KBM-7 (cell line): ENCODE measurements at regions not wholly inside any gene's neighbourhood (a gene's known extent, or its start where the extent isn't known, plus 50 kb on each side); places are given as distances from the start of the nearest gene placed in this dataset.

Source experiments
- DNase-seq: peaks from one replicate; pipeline ENCODE4 v3.0.0-alpha.2; 2015
- in situ Hi-C: fragments of 300-500 bp; cut with MboI; formaldehyde crosslinking; loops from 2 replicates; pipeline ENCODE4 v1.14.3; 2020; ENCODE audit warnings: low sequenced_read_pairs, low pct_unique_long_range_greater_than_20kb, mixed read lengths

GRCh38 chr2:122132147-122132691 is 376.8 kb downstream of the TSN start:
- in situ Hi-C loops: no loop called here
- DNase-seq: no peak

DNA sequence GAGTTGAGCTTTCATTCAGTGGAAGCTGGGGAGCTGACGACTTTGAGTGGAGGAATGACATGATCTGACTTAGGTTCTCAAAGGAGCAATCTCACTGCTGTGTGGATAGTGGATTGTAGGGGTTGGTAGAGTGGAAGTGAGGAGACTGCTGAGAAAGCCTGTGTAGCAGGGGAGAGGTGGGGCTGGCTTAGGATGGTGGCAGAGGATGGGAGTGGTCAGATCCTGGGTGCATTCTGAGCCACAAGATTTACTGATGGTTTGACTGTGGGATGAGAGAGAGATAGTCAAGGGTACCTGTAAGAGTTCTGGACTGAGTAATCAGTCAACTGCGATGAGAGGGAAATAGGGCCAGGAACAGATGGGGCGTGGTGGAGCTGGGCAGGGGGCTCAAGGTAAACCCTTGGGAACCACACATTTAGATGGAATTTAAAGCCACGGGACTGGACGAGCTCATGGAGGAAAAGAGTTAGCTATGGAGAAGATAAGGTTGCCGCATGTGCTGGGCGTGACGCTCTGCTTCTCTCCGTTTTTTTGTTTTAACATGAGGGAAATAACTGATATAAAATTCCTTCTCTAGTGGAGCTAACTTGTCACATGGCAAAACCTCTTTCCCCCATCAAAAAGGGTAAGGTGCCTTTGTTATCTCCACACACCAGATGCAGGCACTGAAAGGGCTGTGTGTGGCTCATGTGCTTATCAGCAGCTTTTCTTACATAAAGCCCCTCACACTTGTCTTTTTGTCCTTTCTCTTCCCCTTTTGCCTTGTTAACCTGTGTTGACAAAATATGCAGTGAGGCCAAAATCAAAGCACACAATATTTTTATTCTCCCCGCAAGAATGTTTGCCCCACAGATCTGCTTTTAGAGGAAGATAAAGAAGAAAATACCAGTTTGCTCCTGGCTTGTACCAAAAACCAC is 379.8 kb downstream of the TSN start:
- in situ Hi-C loops: no loop called here

GRCh38 chr2:122136056-122136455 is 380.6 kb downstream of the TSN start:
- in situ Hi-C loops: no loop called here
- DNase-seq: peak; percentile 66

More for the DNA sequence above, 379.8 kb downstream of the TSN start:
- peak; percentile 75 for DNase-seq

DNA sequence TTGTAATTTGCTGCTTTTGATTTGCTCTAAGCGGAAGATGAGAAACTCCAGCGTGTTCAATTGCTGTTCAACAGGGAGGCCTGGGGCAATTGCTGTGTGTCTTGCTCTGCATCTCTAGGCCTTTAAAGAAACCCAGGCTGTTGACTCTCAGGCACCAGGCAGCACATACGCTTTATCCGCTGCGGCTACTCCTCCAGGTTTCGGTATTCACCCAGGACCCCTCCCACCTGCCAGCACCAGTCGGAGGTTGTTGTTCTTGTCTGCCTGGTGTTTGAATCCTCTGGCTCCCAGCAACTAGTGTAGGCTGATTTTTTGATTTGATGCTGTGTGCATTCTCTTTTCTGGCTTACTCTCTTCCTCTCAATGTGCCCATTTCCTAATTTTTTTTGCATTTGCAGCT is 383.1 kb downstream of the TSN start:
- peak; percentile 52 for DNase-seq
- in situ Hi-C loops: no loop called here

- DNase-seq: no peak
- in situ Hi-C loops: no loop called here
Measured at GRCh38 chr2:122139739-122140420, 384.4 kb downstream of the TSN start.

GRCh38 chr2:122144884-122145283 is 389.4 kb downstream of the TSN start:
- no peak for DNase-seq
- in situ Hi-C loops: no loop called here

DNA sequence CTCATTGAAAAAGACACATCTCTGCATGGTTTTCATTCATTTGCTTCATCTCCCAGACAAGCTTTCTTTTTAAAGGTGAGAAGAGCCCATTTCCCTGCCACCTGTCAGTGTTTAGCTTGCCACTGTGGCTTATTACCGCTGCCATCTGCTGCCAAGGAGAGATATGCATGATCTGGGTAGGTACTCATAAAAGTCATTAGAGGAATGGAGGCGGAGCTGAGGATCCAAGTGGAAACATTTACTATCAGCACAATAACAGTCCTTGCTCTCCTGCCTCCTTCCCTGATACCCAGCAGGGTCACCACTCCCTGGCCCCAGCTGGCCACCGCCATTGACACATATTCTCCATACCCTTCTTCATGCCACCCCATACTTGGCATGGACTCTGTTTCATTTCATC is 390.4 kb downstream of the TSN start:
- in situ Hi-C loops: no loop called here
- no peak for DNase-seq

DNA sequence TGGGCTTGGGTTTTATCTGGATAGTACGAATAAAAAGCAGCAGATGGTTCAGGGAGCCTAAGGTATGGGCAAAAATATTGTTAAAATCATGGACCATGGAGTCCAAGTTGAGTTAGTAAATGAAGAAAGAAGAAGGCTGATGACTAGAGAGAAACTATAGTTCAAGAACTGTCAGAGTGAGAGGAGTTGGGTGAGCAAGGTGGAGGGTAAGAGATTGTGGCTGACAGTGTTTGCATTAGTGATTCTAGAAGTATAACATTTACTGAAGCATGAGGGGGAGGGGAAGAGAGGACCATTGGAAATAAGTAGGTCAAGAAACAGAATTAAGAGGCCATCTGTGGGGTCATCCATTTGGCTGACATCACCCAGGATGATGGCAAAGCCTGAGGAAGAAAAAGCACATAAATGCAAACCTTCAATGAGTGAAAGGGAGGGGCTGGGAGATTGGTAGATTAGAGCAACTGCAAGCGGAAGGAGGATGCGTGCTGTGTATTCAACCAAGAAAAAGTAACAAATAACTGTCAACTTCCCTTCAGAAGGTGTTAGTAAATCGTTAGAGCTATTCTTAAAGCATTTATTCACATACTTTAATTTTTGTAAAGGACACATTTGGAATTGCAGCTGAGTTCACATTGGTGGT is 392.8 kb downstream of the TSN start:
- DNase-seq: peak; percentile 84
- in situ Hi-C loops: no loop called here

- in situ Hi-C loops: no loop called here
- peak; percentile 41 for DNase-seq
Measured at GRCh38 chr2:122150524-122151280, 395.3 kb downstream of the TSN start.

DNA sequence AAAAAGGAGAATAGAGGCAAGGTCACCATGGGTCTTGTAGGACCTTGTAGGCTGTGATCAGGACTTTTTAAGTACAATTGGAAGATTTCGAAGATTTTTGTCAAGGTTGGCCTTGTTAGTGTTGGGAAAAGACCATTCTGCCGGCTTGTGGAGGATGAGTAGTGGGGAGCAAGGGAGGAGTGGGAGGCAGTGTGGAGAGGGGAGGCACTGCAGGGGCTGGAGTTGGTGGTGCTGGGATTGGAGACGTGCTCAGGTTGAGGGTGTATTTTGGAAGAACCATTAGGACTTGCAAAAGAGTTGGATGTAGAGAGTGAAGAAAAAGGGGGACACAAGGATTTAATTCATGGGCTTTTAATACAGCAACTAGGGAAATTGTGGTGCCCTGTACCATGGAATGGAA is 397.1 kb downstream of the TSN start:
- in situ Hi-C loops: no loop called here
- no peak for DNase-seq

- peak; percentile 80 for DNase-seq
- in situ Hi-C loops: no loop called here
Measured at GRCh38 chr2:122156176-122156890, 400.9 kb downstream of the TSN start.

- no peak for DNase-seq
- in situ Hi-C loops: no loop called here
Measured at GRCh38 chr2:122157158-122157557, 401.7 kb downstream of the TSN start.

DNA sequence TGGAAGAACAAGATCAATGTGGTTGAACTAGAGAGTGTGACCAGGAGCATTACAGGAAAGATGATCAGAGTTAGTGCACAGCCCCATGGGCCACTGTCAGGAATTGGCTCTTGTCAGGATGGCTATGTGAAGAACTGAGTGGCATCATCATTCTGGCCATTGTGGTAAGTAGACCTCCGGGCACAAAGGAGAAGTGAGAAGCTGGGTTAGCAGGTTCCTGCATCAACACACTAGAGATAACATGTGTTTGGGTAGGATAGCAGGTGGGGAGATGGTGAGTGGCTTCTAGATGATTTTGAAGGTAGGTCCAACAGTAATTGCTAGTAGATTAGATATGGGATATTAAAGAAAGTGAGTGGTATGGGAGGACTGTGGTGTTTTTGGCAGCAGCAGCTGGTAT is 408.2 kb downstream of the TSN start:
- in situ Hi-C loops: no loop called here
- no peak for DNase-seq

- in situ Hi-C loops: no loop called here
- DNase-seq: no peak
Measured at GRCh38 chr2:122164964-122165363, 409.5 kb downstream of the TSN start.

- in situ Hi-C loops: no loop called here
- peak; percentile 83 for DNase-seq
Measured at GRCh38 chr2:122166820-122167219, 411.4 kb downstream of the TSN start.

GRCh38 chr2:122167515-122167914 is 412.1 kb downstream of the TSN start:
- in situ Hi-C loops: no loop called here
- peak; percentile 53 for DNase-seq

- in situ Hi-C loops: no loop called here
- DNase-seq: peak; percentile 38
Measured at GRCh38 chr2:122168799-122169198, 413.3 kb downstream of the TSN start.

DNA sequence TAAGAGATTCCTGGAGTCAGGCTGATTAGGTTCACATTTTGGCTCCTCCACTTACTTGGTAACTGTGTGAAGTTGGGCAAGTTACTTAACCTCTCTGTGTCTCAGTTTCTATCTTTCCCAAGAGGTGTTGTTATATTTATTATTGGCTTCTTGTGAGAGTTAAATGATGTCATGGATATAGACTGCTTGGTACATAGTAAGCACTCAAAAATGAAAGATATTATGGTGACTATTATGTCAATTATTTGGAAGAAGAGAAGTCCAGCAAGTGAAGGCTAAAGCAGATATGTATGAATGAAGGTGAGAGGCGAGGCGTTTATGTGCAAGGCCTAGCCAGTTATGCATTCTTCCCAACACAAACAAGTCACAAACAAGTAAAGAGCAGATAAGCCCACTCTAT is 417.4 kb downstream of the TSN start:
- no peak for DNase-seq
- in situ Hi-C loops: no loop called here
